ENCODE measurements at regions not wholly inside any gene's neighbourhood (a gene's known extent, or its start where the extent isn't known, plus 50 kb on each side); places are given as distances from the start of the nearest gene placed in this dataset.

DNA sequence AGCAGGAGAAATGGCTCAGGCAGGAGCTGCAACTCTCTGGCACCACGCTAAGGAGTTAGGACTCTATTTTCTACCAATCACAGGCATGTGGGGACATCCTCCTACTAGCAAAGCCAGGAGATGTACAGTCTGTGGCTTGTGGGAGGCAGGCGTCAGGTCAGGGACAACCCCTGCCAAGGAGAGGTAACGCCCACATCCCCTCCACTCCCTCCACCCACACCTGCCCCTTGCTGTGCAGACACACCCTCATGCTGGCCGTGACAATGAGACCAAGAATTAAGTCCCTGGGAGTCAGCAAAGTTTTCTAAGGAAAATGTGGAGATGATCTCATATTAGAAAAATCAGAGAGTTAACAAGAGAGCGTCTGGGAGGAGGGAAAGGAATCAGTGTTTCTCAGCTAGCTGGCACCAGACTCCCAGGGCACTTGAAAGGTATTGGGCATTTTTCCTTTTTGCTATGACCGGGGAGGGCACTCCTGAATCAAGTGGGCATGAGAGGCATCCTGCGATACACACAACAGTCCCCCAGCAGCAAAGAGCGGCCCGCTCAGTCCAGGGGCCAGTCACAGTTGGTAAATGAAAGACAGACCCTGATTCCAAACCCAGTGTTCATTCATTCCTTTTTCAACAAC lies 87.3 kb upstream of the RPL38 start (continued):
- TF ChIP-seq REST (IDR thresholded peaks at IDR 0.05; ENCODE audit: low read depth) (no peak), JUND (IDR thresholded peaks at IDR 0.05) (no peak)

- no peaks in the 10 kb centered on the region for H4K20me1 ChIP-seq (ENCODE audit: insufficient read depth)
- DNase-seq (ENCODE audit: low read depth, low spot score) (no peak), ATAC-seq (no peak)
- H3K9me3 ChIP-seq (ENCODE audit: control insufficient read depth in 1 of 2, insufficient read depth in 1 of 2, low read depth in 1 of 2, low read length in 2 of 2): no peaks in the 10 kb centered on the region
- H3K36me3 ChIP-seq (ENCODE audit: control insufficient read depth in 1 of 2, insufficient read depth in 2 of 2, low read length in 2 of 2): no peaks in the 10 kb centered on the region
- no TSS peak for BruUV-seq (replicated peaks)
- ChIA-PET POLR2A (no interaction called here), RAD21 (ENCODE audit: low non-redundant PET in 1 of 2, low total read pairs in 2 of 2, uncharacterized antibody in 2 of 2, unreplicated experiment in 2 of 2) (no interaction called here), CTCF (interaction anchor here (0.7 to 1.4 kb wide), 2 partner anchors 83 to 119 kb away, joined by 3 to 6 read pairs; no protein-coding TSS in a partner anchor)
- no peak overlapping the region for H3K4me2 ChIP-seq (ENCODE audit: low read length)
- H3K9me2 ChIP-seq (ENCODE audit: insufficient read depth): no peaks in the 10 kb centered on the region
- no peak overlapping the region for H3K4me3 ChIP-seq (replicated peaks in 1 of 2; ENCODE audit: low read depth in 1 of 2, low read length in 2 of 2)
- no peak overlapping the region for H2AFZ ChIP-seq (ENCODE audit: low read depth, low read length, poor library complexity, severe bottlenecking)
- no peaks in the 10 kb centered on the region for H3K79me2 ChIP-seq (ENCODE audit: insufficient read depth, low read length)
- peaks cover 22% of the 10 kb centered on the region for H3K27me3 ChIP-seq (ENCODE audit: insufficient read depth, low read length)
- H3K4me1 ChIP-seq (ENCODE audit: control insufficient read depth in 1 of 2, insufficient read depth in 2 of 2, low read length in 2 of 2): peaks cover 5 to 10% of the 10 kb centered on the region in 2 experiments; a peak in 3 of 4 replicates
- TF ChIP-seq TCF7L2 (IDR thresholded peaks at IDR 0.05; ENCODE audit: borderline replicate concordance, extremely low read depth, insufficient read depth, insufficient read length) (no peak), POLR2A (IDR thresholded peaks at IDR 0.05; ENCODE audit: borderline replicate concordance, extremely low read depth, insufficient read depth, insufficient read length) (no peak), ZBTB33 (IDR thresholded peaks at IDR 0.05; ENCODE audit: extremely low read depth, insufficient replicate concordance, low read length) (no peak), CEBPB (IDR thresholded peaks at IDR 0.05; ENCODE audit: low read depth) (no peak), JUND (IDR thresholded peaks at IDR 0.05) (no peak), EZH2 (IDR thresholded peaks at IDR 0.05) (no peak), SRF (IDR thresholded peaks at IDR 0.05; ENCODE audit: low read depth) (no peak), SIN3A (IDR thresholded peaks at IDR 0.05; ENCODE audit: low read depth) (no peak), RAD21 (IDR thresholded peaks at IDR 0.05; ENCODE audit: low read depth) (no peak), EGR1 (IDR thresholded peaks at IDR 0.05; ENCODE audit: low read depth) (no peak), ELF1 (IDR thresholded peaks at IDR 0.05; ENCODE audit: borderline replicate concordance, low read depth) (no peak), EZH2phosphoT487 (IDR thresholded peaks at IDR 0.05; ENCODE audit: borderline replicate concordance) (no peak), ZFX (IDR thresholded peaks at IDR 0.05) (no peak)
- TF ChIP-seq, protein P1, sequence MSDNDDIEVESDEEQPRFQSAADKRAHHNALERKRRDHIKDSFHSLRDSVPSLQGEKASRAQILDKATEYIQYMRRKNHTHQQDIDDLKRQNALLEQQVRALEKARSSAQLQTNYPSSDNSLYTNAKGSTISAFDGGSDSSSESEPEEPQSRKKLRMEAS (IDR thresholded peaks at IDR 0.05): no peak
- TF ChIP-seq, protein P2, sequence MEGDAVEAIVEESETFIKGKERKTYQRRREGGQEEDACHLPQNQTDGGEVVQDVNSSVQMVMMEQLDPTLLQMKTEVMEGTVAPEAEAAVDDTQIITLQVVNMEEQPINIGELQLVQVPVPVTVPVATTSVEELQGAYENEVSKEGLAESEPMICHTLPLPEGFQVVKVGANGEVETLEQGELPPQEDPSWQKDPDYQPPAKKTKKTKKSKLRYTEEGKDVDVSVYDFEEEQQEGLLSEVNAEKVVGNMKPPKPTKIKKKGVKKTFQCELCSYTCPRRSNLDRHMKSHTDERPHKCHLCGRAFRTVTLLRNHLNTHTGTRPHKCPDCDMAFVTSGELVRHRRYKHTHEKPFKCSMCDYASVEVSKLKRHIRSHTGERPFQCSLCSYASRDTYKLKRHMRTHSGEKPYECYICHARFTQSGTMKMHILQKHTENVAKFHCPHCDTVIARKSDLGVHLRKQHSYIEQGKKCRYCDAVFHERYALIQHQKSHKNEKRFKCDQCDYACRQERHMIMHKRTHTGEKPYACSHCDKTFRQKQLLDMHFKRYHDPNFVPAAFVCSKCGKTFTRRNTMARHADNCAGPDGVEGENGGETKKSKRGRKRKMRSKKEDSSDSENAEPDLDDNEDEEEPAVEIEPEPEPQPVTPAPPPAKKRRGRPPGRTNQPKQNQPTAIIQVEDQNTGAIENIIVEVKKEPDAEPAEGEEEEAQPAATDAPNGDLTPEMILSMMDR (IDR thresholded peaks at IDR 0.05 in 2 of 3, conservative IDR thresholded peaks at IDR 0.05 in 1 of 3; ENCODE audit: borderline replicate concordance in 1 of 3, insufficient read depth in 1 of 3, low read depth in 2 of 3, low read length in 2 of 3): no peak
- TF ChIP-seq, protein P3, sequence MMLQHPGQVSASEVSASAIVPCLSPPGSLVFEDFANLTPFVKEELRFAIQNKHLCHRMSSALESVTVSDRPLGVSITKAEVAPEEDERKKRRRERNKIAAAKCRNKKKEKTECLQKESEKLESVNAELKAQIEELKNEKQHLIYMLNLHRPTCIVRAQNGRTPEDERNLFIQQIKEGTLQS (IDR thresholded peaks at IDR 0.05): no peak
- intact Hi-C loops (cut with micrococcal nuclease): no loop called here
- H3K27ac ChIP-seq (ENCODE audit: low read depth, low read length): no peak overlapping the region
- no peak overlapping the region for H3K9ac ChIP-seq (ENCODE audit: low read length)
Observed at GRCh38 chr17:74117087-74117698, 86.3 kb upstream of the RPL38 start.

All from HCT116 (cell line).